ENCODE measurements at regions not wholly inside any gene's neighbourhood (a gene's known extent, or its start where the extent isn't known, plus 50 kb on each side); places are given as distances from the start of the nearest gene placed in this dataset.
"Not testable (repeated sequence)": the region's sequence is repeated elsewhere in the genome, so short reads cannot be mapped to it uniquely, and the experiment has no call there.

DNA sequence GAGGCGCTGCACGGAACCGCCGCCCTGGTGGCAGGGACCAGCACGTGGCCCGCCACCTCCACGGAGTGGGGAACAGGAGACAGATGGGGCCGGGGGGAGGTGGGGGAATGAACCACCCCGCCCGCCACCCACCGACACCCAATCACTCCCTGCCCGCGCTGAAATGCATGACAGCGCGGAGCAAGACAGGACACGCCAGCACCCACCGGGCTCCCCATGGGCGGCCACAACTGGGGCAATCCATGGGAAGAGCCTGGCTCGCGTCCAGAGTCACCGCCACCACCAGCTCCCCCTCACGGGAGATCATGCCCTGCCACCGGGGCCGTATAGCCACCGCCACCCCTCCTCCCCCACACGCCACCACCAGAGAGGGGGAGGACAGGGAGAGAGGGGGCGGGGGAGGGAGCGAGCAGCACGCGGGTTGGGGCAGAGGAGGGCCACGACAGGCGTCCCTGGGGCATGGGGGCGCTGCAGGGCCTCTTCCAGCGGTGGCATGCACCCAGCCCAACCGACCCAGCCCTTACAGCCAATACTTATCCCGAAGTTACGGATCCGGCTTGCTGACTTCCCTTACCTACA, 744.3 kb upstream of the DEFB115 start:
- TF ChIP-seq, protein P1, sequence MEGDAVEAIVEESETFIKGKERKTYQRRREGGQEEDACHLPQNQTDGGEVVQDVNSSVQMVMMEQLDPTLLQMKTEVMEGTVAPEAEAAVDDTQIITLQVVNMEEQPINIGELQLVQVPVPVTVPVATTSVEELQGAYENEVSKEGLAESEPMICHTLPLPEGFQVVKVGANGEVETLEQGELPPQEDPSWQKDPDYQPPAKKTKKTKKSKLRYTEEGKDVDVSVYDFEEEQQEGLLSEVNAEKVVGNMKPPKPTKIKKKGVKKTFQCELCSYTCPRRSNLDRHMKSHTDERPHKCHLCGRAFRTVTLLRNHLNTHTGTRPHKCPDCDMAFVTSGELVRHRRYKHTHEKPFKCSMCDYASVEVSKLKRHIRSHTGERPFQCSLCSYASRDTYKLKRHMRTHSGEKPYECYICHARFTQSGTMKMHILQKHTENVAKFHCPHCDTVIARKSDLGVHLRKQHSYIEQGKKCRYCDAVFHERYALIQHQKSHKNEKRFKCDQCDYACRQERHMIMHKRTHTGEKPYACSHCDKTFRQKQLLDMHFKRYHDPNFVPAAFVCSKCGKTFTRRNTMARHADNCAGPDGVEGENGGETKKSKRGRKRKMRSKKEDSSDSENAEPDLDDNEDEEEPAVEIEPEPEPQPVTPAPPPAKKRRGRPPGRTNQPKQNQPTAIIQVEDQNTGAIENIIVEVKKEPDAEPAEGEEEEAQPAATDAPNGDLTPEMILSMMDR (IDR thresholded peaks at IDR 0.05; ENCODE audit: insufficient read depth, low read depth, low read length, missing control alignments), result no peak
- no peak overlapping the region for H3K4me3 ChIP-seq (ENCODE audit: low read length)
- no peak for DNase-seq (ENCODE audit: low read depth)

DNA sequence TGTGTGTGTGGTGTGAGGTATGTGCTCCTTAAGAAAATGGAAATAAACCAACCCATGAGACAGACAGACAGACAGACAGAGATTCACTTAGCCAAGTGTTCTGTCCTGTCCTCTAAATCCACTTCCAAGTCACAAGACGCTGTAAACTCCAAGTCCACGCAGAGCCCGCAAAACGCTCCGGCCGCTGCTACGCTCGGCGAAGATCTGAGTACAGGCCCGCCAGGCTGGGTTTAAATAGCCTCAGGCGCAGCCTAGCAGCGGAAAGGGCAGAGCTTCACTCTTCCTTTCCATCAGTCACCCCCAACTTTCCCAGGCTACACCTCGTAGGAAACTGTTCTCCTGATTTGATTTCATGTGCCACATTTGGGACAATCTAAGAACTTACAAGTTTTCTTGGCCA, 741.5 kb upstream of the DEFB115 start:
- H3K4me3 ChIP-seq (ENCODE audit: low read length); DNase-seq (ENCODE audit: low read depth): not testable (repeated sequence)

DNA sequence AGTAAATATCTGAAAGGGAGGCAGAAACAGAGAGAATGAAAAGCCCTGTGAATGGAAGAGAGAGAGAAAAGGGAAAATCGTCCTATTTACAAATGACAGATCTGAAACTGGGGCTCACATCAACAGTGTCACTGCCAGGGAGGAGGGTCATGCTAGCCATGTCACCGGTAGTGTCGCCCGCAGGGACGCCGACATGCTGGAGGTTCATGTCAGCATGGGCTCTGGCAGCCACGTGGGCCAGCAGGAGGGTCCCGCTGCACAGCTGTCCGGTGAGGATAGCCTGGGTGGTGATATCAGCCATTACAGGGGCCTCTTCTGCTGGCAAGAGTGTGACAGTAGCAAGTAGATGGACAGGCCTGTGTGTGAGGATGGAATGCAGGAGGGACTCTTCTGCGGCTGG, 738.6 kb upstream of the DEFB115 start:
- not testable (repeated sequence) for H3K4me3 ChIP-seq (ENCODE audit: low read length); DNase-seq (ENCODE audit: low read depth)

DNA sequence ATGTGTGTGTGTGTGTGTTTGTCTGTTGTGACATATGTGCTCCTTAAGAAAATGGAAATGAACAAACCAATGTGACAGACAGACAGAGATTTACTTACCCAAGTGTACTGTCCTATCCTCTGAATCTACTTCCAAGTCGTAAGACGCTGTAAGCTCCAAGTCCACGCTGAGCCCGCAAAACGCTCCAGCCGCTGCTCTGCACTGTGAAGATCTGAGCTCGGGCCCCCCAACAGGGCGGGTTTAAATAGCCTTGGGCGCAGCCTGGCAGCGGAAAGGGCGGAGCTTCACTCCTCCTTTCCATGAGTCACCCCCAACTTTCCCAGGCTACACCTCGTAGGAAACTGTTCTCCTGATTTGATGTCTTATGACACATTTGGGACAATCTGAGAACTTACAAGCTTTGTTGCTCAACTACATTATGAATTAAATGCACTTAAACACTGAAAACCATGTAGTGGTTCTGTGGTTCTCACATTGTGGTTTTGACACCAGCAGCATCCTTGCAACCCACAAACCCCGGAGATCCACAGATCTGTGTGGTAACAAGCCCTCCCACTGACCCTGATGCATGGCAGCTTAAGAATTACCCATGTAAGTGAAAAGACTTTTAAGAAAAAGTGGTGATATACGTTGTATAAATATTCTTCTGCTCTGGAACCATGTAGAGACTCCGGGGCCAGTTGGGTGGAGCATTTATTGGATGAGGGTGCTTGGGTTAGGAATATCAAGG, 735.6 kb upstream of the DEFB115 start:
- not testable (repeated sequence) for DNase-seq (ENCODE audit: low read depth); H3K4me3 ChIP-seq (ENCODE audit: low read length)

DNA sequence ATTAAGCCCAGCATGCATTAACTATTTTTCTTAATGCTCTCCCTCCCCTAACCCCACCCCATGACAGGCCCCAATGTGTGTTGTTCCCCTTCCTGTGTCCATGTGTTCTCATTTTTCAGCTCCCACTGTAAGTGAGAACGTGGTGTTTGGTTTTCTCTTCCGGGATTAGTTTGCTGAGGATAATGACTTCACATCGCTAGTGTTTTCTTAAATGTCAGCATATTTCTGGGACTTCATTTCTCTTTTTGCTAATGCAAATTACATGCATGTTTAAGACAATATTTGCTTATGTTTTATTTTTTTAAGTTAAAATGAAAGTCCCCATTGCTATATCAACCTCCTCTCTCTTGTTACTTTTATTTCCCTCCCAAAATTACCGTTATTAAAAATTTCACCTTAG, 733.3 kb upstream of the DEFB115 start:
- H3K4me3 ChIP-seq (ENCODE audit: low read length); DNase-seq (ENCODE audit: low read depth): not testable (repeated sequence)

DNA sequence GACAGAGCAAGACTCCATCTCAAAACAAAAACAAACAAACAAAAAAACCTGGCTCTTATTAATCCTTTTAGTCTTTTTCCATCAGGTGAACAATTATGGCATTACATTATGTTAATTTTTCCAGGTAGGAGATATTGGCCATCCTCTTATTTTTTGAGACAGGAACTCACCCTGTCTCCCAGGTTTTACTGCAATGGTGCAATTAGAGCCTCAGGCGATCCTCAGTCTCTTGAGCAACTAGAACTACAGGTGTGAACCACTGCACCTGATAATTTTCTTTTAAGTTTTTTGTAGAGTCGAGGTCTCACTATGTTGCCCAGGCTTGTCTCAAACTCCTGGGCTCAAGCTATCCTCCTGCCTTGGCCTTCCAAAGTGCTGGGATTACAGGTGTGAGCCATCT, 732.7 kb upstream of the DEFB115 start:
- H3K4me3 ChIP-seq (ENCODE audit: low read length), result not testable (repeated sequence)
- DNase-seq (ENCODE audit: low read depth), result peak; percentile 55

DNA sequence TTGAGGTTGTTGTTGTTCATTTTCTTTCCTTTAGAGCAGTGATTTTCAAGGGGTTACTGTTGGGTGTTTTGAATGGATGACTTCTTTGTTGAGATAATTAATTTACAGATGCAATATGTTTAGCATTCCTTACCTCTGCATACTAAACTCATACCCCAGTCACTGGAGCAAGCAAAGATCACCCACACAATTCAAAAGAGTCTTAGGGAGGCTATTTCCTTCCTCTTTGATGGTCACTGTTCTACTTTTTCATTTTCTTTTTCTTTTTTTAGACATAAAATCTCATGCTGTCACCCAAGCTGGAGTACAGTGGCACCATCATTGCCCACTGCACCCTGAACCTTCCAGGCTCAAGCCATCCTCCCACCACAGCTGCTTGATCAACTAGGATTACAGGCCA, 723.8 kb upstream of the DEFB115 start:
- not testable (repeated sequence) for H3K4me3 ChIP-seq (ENCODE audit: low read length); DNase-seq (ENCODE audit: low read depth)

DNA sequence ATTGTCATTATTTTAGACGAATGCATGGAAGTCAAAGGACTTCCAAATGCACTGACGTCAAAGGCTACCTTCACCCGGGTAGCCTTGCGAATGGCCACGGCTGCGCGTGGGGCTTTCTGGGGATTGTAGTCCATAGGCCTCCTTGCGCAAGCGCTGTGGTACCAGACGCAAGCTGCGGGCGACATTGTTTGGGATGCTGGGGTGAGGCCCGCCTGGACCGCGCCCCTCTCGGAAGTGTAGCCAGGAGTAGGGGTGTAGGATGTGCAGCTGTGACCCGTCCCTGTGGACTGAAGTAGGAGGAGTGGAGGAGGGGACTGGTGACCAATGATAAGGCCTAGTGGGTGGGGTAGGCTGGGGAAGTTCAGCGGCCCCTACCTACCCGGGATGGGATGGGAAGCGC, 720.0 kb upstream of the DEFB115 start:
- DNase-seq (ENCODE audit: low read depth), result peak; percentile 29
- H3K4me3 ChIP-seq (ENCODE audit: low read length), result not testable (repeated sequence)

DNA sequence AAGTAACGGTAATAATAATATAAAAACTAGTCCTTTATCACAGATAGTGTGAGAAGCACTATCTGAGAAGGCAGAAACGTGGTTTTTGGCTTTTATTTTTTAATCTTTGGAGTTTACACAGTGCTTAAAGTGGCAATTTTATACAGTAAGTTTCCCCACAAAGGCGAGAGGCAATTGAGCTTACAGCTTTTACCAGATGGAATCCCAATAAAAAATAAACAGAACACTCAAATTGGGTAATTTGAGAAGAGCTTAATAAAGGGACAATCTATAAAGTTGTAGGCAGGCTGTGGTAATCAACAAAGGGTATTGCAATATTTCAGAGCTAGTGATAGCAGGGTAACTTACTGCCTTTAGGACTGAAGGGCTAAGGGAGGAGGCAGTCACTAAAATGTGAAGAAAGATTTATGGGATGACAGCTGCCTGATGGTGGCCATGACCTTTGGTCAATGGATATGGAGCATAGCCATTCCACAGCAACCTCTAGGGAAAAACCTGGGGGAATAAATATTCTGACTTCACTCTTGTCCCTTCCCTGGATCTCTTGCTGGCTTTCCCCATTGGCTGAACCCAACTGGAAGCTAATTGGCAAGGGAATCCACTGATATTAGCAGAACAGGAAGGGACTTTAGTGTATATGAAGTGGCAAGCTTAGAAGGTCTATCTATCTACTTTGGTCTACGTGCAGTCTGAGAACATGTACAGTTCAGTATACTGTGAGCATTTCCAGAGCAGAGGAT, 717.0 kb upstream of the DEFB115 start:
- H3K4me3 ChIP-seq (ENCODE audit: low read length); DNase-seq (ENCODE audit: low read depth): not testable (repeated sequence)

DNA sequence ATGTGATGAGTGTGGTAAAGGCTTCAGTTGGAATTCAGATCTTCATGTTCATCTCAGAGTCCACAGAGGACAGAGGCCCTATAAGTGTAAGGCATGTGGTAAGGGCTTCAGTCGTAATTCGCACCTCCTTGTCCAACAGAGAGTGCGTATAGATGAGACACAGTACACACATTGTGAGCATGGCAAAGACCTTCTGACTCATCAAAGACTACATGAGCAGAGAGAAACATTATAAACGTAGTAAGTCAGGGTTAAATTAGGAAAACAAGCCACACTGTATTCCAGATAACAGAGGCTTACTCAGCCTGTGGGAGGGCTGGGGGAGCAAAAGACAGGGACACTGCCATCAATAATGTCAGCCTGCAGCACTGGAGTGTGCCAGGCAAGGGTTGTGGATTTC, 706.2 kb upstream of the DEFB115 start:
- not testable (repeated sequence) for H3K4me3 ChIP-seq (ENCODE audit: low read length); DNase-seq (ENCODE audit: low read depth)

DNA sequence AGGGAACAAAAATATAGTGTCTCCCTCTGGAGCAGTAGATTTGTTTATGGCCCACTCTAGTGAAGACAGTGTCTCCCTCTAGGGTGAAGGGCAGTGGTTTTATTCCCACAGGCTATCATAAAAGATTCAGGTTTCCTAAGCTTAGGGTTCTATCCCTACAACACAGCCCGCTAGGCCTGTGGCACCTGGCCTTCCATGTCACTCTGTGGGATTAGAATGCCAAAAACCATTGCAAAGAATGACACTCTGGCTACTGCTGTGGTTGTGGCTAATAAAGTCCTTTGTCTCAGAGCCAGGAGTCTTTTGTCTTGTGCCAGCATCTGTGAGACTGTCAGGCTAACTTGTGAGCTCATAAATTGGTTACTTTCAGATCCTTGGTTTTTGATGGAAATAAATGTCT, 700.7 kb upstream of the DEFB115 start:
- not testable (repeated sequence) for DNase-seq (ENCODE audit: low read depth); H3K4me3 ChIP-seq (ENCODE audit: low read length)

DNA sequence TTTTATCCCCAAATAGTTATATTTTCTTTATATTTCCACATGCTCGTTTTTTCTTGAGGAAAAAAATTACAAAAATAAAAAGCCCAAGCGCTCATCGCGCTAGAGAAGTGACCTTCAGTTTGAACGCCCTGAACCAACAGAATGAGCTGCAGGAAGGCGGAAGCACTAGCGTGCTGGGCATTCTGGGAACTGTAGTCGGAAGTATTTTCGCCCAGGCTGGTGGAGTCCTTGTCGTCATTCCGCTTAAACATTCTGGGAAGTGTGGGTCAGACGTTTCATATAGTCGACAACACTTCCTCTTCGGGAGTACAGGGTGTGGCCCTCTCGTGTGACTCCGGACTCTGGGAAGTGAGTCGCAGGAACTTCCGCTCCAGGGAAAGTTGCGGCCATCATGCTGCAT, 692.4 kb upstream of the DEFB115 start:
- not testable (repeated sequence) for H3K4me3 ChIP-seq (ENCODE audit: low read length); DNase-seq (ENCODE audit: low read depth)

DNA sequence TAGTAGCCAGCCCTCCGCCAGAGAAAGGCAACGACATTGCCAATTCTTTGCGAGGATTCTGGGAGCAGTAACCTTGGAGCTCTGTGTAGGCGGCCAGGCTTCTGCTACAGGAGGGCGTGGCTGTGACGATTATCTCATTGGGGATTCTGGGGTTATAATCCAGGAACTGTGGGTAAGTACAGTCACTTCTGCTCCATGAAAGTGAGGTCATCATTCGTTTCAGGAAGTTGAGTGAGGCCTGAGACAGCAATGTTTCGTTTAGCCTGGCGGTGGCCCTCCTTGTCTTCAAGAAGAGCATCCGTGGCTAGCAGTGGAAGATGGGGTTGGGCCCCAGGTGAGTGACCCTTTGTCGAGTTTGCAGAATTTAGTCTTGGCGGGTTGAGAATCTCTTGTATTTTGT, 687.6 kb upstream of the DEFB115 start:
- not testable (repeated sequence) for H3K4me3 ChIP-seq (ENCODE audit: low read length); DNase-seq (ENCODE audit: low read depth)

DNA sequence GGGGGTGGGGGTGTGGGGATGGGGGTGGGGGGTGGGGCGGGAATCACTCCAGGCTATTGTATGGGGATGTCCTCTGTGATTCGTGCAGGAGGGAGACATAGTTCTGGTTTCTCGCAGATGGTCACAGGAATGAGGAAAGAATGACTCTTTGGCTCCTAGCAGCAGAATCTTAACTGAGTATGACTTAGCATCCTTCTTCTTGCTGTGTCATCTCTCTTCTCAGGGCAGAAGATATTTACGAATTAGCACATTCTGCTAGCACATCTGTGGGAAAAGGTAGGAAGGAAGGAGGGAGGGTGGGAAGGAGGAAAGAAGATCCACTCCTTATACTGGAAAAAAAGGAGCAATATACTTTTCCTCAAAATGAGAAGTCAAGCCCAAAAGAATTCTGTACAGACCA, 686.8 kb upstream of the DEFB115 start:
- DNase-seq (ENCODE audit: low read depth); H3K4me3 ChIP-seq (ENCODE audit: low read length): not testable (repeated sequence)

DNA sequence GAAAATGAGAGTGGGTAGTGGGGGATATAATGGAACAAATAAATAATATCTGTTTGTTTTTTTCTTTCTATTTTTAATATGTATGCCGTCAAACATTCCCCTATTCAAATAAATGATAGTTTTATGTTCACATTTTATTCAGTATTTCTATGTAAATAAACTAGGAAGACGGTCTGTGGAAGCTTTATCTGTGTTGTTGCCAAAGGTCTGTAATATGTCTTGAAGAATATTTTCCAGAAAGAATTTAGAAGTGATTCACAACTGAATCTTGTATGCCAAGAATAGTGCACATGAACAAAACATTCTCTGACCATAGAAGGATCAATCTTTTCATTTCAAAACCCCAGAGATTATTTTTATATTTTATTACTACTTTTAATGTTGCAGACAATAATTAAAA, 683.1 kb upstream of the DEFB115 start:
- H3K4me3 ChIP-seq (ENCODE audit: low read length); DNase-seq (ENCODE audit: low read depth): not testable (repeated sequence)

DNA sequence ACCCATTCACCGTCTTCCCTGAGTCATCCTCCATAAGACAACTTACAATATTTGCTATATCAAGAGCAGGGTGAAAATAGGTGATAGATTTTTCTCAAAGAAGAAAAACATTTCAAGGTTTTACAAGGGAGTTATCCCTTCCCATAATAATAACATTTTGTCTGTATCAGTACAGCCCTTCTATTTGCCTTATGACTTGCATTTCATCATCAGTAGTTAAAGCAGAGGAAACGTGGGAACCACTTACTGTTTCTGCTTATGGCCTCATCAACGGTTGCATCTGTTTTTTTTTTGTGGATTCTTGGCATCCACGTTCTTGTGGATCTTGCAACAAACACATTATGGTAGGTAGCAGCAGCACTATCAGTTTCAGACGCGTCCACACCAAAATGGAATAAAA, 678.4 kb upstream of the DEFB115 start:
- not testable (repeated sequence) for DNase-seq (ENCODE audit: low read depth); H3K4me3 ChIP-seq (ENCODE audit: low read length)

DNA sequence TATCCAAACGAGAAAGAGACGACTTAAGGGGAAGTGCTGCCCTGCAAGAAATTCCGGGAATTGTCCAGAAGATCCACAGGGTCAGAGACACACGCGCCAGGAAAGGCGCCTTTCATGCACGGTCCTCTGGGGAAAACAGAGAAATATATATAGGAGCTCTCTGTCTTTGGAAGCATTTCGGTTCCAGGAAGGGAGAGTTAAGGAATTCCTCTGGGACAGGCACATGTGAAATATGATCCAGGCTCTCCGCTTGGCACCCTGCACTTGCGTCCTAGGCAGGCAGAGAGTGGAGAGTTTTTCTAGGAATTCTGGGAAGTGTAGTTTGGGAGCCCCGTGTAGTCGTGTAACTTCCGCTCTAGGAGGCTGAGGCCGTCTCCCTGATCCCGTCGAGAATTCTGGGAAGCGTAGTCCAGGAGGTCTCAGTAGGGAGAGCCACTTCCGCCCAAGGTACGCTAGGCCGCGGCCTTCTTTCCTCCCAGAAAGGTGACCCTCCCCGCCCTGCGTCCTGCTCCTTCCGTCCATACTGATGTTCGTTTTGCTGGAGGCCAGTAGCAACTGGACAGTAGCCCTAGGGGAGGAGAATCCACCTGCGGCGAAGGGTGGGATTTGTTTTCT, 677.5 kb upstream of the DEFB115 start:
- peak; percentile 67 for DNase-seq (ENCODE audit: low read depth)
- peak overlapping the region; percentile 37 for H3K4me3 ChIP-seq (ENCODE audit: low read length)
